IMR-90 (cell line): ENCODE measurements at regions not wholly inside any gene's neighbourhood (a gene's known extent, or its start where the extent isn't known, plus 50 kb on each side); places are given as distances from the start of the nearest gene placed in this dataset.
"Not testable (repeated sequence)": the region's sequence is repeated elsewhere in the genome, so short reads cannot be mapped to it uniquely, and the experiment has no call there.

ENCODE experiments used
- CEBPB ChIP-seq: IDR thresholded peaks from 2 replicates; pipeline ENCODE4 v1.6.1; 2012; ENCODE audit warnings: low read depth, low read length, improper control_type of control experiment
- RAD21 ChIP-seq: IDR thresholded peaks from 2 replicates; pipeline ENCODE4 v1.6.1; 2012; ENCODE audit warnings: low read length, improper control_type of control experiment
- TF ChIP-seq, protein P1 (sequence below): conservative IDR thresholded peaks from 2 replicates; pipeline ENCODE4 v1.5.1; 2012; ENCODE audit warnings: mild to moderate bottlenecking, low read depth, low read length, improper control_type of control experiment

DNA sequence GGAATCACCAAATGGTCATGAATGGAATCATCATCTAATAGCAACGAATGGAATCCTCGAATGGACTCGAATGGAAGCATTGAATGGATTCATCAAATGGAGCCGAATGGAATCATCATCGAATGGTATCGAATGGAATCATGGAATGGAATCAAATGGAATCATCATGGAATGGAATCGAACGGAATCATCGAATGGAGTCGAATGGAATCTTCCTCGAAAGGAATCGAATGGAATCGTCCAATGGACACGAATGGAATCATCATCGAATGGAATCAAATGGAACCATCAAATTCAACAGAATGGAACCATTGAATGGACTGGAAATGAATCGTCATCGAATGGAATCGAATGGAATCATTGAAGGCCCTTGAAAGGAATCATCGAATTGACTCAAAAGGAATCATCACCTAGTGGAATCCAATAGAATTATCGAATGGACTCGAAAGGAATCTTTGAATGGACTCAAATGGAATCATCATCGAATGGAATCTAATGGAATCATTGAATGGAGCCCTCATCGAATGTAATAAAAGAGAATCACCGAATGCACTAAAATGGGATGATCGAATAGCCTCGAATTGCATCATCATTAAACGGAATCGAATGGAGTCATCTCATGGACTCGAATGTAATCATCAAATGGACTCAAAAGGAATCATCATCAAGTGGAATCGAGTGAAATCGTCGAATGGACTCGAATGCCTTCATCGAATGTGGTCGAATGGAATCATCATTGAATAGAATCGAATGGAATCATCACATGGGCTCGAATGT is 236.7 kb downstream of the SHCBP1 start:
- TF ChIP-seq, protein P1, sequence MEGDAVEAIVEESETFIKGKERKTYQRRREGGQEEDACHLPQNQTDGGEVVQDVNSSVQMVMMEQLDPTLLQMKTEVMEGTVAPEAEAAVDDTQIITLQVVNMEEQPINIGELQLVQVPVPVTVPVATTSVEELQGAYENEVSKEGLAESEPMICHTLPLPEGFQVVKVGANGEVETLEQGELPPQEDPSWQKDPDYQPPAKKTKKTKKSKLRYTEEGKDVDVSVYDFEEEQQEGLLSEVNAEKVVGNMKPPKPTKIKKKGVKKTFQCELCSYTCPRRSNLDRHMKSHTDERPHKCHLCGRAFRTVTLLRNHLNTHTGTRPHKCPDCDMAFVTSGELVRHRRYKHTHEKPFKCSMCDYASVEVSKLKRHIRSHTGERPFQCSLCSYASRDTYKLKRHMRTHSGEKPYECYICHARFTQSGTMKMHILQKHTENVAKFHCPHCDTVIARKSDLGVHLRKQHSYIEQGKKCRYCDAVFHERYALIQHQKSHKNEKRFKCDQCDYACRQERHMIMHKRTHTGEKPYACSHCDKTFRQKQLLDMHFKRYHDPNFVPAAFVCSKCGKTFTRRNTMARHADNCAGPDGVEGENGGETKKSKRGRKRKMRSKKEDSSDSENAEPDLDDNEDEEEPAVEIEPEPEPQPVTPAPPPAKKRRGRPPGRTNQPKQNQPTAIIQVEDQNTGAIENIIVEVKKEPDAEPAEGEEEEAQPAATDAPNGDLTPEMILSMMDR = not testable (repeated sequence)
- TF ChIP-seq CEBPB, RAD21: not testable (repeated sequence)
